ENCODE measurements at regions not wholly inside any gene's neighbourhood (a gene's known extent, or its start where the extent isn't known, plus 50 kb on each side); places are given as distances from the start of the nearest gene placed in this dataset.

- no peaks in the 10 kb centered on the region for H3K9me2 ChIP-seq (replicated peaks; ENCODE audit: low read depth, low read length)
- H2AFZ ChIP-seq (ENCODE audit: low read length): no peak overlapping the region
- no peak overlapping the region for H3K4me3 ChIP-seq (ENCODE audit: low read length, poor library complexity, severe bottlenecking)
- H4K20me1 ChIP-seq (ENCODE audit: insufficient read depth, low read length, poor library complexity, severe bottlenecking): no peaks in the 10 kb centered on the region
- no peaks in the 10 kb centered on the region for H3K79me2 ChIP-seq (ENCODE audit: insufficient read depth, low read length)
- no peaks in the 10 kb centered on the region for H3K27me3 ChIP-seq (ENCODE audit: insufficient read depth, low read length, poor library complexity, severe bottlenecking)
- H3K36me3 ChIP-seq (ENCODE audit: insufficient read depth, low read length): no peaks in the 10 kb centered on the region
- peaks cover under 1% of the 10 kb centered on the region for H3F3A ChIP-seq (ENCODE audit: low read depth)
- H3K4me1 ChIP-seq (ENCODE audit: insufficient read depth, low read length, poor library complexity, severe bottlenecking): peaks cover 41% of the 10 kb centered on the region
- H3K9ac ChIP-seq (ENCODE audit: low read depth, low read length, poor library complexity, severe bottlenecking): no peak overlapping the region
- TF ChIP-seq CTCF (conservative IDR thresholded peaks at IDR 0.05; ENCODE audit: low read length) (no peak), EZH2phosphoT487 (IDR thresholded peaks at IDR 0.05; ENCODE audit: borderline replicate concordance) (no peak)
- H3K4me2 ChIP-seq (ENCODE audit: low read depth, low read length, poor library complexity, severe bottlenecking): no peak overlapping the region
- H3K9me3 ChIP-seq (ENCODE audit: insufficient read depth, low read depth, low read length): peaks cover 5% of the 10 kb centered on the region
These were observed 556.4 kb upstream of the CCDC54 start for GRCh38 chr3:106820726-106821362.

GRCh38 chr3:106821801-106822200 lies 555.4 kb upstream of the CCDC54 start:
- TF ChIP-seq EZH2phosphoT487 (IDR thresholded peaks at IDR 0.05; ENCODE audit: borderline replicate concordance) (no peak), CTCF (conservative IDR thresholded peaks at IDR 0.05; ENCODE audit: low read length) (no peak)
- no peaks in the 10 kb centered on the region for H3K27me3 ChIP-seq (ENCODE audit: insufficient read depth, low read length, poor library complexity, severe bottlenecking)
- peaks cover 5% of the 10 kb centered on the region for H3K9me3 ChIP-seq (ENCODE audit: insufficient read depth, low read depth, low read length)
- H3K4me2 ChIP-seq (ENCODE audit: low read depth, low read length, poor library complexity, severe bottlenecking): no peak overlapping the region
- H3F3A ChIP-seq (ENCODE audit: low read depth): peaks cover 10% of the 10 kb centered on the region
- no peaks in the 10 kb centered on the region for H3K36me3 ChIP-seq (ENCODE audit: insufficient read depth, low read length)
- H2AFZ ChIP-seq (ENCODE audit: low read length): no peak overlapping the region
- H3K4me3 ChIP-seq (ENCODE audit: low read length, poor library complexity, severe bottlenecking): no peak overlapping the region
- no peaks in the 10 kb centered on the region for H3K9me2 ChIP-seq (replicated peaks; ENCODE audit: low read depth, low read length)
- no peak overlapping the region for H3K9ac ChIP-seq (ENCODE audit: low read depth, low read length, poor library complexity, severe bottlenecking)
- no peaks in the 10 kb centered on the region for H3K79me2 ChIP-seq (ENCODE audit: insufficient read depth, low read length)
- no peaks in the 10 kb centered on the region for H4K20me1 ChIP-seq (ENCODE audit: insufficient read depth, low read length, poor library complexity, severe bottlenecking)
- peaks cover 48% of the 10 kb centered on the region for H3K4me1 ChIP-seq (ENCODE audit: insufficient read depth, low read length, poor library complexity, severe bottlenecking)

- Histone ChIP-seq H3K79me2 (ENCODE audit: insufficient read depth, low read length) (no peaks in the 10 kb centered on the region), H3K9me2 (replicated peaks; ENCODE audit: low read depth, low read length) (no peaks in the 10 kb centered on the region), H3K4me1 (ENCODE audit: insufficient read depth, low read length, poor library complexity, severe bottlenecking) (peaks cover 46% of the 10 kb centered on the region), H3K27me3 (ENCODE audit: insufficient read depth, low read length, poor library complexity, severe bottlenecking) (no peaks in the 10 kb centered on the region), H2AFZ (ENCODE audit: low read length) (no peak overlapping the region), H4K20me1 (ENCODE audit: insufficient read depth, low read length, poor library complexity, severe bottlenecking) (no peaks in the 10 kb centered on the region), H3K4me2 (ENCODE audit: low read depth, low read length, poor library complexity, severe bottlenecking) (no peak overlapping the region), H3K9ac (ENCODE audit: low read depth, low read length, poor library complexity, severe bottlenecking) (no peak overlapping the region), H3K9me3 (ENCODE audit: insufficient read depth, low read depth, low read length) (peaks cover 5% of the 10 kb centered on the region), H3K36me3 (ENCODE audit: insufficient read depth, low read length) (no peaks in the 10 kb centered on the region), H3F3A (ENCODE audit: low read depth) (peaks cover 11% of the 10 kb centered on the region), H3K4me3 (ENCODE audit: low read length, poor library complexity, severe bottlenecking) (no peak overlapping the region)
- no peak for TF ChIP-seq CTCF (conservative IDR thresholded peaks at IDR 0.05; ENCODE audit: low read length)
- no peak for TF ChIP-seq EZH2phosphoT487 (IDR thresholded peaks at IDR 0.05; ENCODE audit: borderline replicate concordance)
These were observed 555.0 kb upstream of the CCDC54 start for GRCh38 chr3:106822204-106822603.
